ENCODE measurements at regions not wholly inside any gene's neighbourhood (a gene's known extent, or its start where the extent isn't known, plus 50 kb on each side); places are given as distances from the start of the nearest gene placed in this dataset.

DNA sequence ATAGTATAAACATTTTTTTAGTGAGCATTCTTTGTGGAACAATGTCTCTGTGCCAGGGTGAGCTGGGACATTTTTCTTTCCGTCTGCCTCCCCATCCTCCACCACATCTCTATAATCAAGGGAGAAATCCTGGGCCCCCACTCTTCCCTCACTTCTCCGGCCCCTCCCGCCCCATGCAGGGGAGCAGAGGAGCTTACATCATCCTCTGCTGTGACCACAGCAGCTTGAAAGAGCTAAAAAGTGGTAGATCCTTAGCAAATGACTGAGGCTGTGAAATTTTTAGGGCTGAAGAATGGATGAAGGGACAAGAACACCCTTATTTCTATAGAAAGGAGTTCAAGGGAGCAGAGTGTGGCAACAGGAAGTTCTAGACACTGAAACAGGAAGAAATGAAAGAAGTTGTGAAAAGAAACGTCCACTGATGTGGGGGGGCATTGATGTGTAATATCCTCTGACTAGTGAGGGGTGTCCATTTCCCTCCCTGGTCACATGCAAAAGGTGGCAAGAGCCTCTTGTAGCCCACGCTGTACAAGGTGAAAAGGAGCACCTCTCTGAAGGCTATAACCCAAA, 380.3 kb upstream of the JARID2 start:
- Histone ChIP-seq H3K4me1 (no peaks in the 10 kb centered on the region), H3K9me3 (ENCODE audit: control insufficient read depth, low read length) (no peaks in the 10 kb centered on the region), H3K79me2 (no peaks in the 10 kb centered on the region), H3K4me2 (ENCODE audit: low read length) (no peak overlapping the region), H2AFZ (no peak overlapping the region), H3K36me3 (ENCODE audit: control insufficient read depth, insufficient read depth, low read length) (no peaks in the 10 kb centered on the region), H3K27me3 (ENCODE audit: control insufficient read depth, insufficient read depth, low read length) (no peaks in the 10 kb centered on the region), H3K4me3 (ENCODE audit: low read depth, low read length) (no peak overlapping the region), H3K9ac (no peak overlapping the region), H3K27ac (no peak overlapping the region)
- TF ChIP-seq, protein P1, sequence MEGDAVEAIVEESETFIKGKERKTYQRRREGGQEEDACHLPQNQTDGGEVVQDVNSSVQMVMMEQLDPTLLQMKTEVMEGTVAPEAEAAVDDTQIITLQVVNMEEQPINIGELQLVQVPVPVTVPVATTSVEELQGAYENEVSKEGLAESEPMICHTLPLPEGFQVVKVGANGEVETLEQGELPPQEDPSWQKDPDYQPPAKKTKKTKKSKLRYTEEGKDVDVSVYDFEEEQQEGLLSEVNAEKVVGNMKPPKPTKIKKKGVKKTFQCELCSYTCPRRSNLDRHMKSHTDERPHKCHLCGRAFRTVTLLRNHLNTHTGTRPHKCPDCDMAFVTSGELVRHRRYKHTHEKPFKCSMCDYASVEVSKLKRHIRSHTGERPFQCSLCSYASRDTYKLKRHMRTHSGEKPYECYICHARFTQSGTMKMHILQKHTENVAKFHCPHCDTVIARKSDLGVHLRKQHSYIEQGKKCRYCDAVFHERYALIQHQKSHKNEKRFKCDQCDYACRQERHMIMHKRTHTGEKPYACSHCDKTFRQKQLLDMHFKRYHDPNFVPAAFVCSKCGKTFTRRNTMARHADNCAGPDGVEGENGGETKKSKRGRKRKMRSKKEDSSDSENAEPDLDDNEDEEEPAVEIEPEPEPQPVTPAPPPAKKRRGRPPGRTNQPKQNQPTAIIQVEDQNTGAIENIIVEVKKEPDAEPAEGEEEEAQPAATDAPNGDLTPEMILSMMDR (IDR thresholded peaks at IDR 0.05), result no peak

DNA sequence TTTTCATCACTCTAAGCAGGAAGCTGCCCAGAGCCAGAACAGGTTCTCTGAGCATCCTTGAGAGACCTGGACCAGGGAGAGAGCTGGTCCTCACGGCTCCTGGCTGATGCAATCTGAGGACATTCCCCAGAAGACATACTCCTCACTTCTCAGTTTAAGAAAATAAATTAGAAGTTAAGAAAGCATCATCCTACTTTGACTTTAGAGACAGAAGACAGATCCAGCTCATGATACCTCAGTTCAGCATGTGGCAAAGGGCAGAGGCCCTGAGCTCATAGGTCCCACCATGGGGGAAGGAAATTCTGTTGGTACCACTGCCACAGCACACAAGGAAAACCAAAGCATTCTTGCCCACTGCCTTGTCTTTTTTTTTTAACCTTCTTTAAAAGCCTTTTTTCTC, 378.1 kb upstream of the JARID2 start:
- Histone ChIP-seq H3K4me3 (ENCODE audit: low read depth, low read length) (no peak overlapping the region), H3K27me3 (ENCODE audit: control insufficient read depth, insufficient read depth, low read length) (no peaks in the 10 kb centered on the region), H3K9ac (no peak overlapping the region), H3K27ac (no peak overlapping the region), H3K4me1 (no peaks in the 10 kb centered on the region), H3K9me3 (ENCODE audit: control insufficient read depth, low read length) (no peaks in the 10 kb centered on the region), H3K4me2 (ENCODE audit: low read length) (no peak overlapping the region), H3K36me3 (ENCODE audit: control insufficient read depth, insufficient read depth, low read length) (no peaks in the 10 kb centered on the region), H3K79me2 (no peaks in the 10 kb centered on the region), H2AFZ (no peak overlapping the region)
- TF ChIP-seq, protein P1 (IDR thresholded peaks at IDR 0.05), result no peak

DNA sequence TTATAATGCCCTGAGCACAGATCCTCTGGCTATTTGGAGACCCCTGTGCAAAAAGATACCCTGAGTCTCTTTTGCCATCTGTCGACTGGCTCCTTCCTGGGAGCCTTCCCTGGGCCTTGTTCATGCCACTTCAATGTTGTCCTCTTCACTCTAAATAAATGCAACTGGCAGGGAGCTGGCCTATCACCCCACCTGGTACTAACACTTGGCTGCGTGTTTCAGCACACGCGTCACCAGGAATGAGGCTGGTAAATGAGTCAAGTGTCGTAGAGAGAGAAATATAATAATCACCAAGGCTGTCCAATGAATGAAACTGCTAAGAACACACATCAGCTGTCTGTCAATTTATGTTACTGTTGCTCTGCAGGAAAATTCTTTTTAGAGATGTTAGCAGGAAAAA, 374.6 kb upstream of the JARID2 start:
- no peaks in the 10 kb centered on the region for H3K36me3 ChIP-seq (ENCODE audit: control insufficient read depth, insufficient read depth, low read length)
- H3K9ac ChIP-seq, result no peak overlapping the region
- H3K4me2 ChIP-seq (ENCODE audit: low read length), result no peak overlapping the region
- no peak overlapping the region for H3K4me3 ChIP-seq (ENCODE audit: low read depth, low read length)
- no peaks in the 10 kb centered on the region for H3K9me3 ChIP-seq (ENCODE audit: control insufficient read depth, low read length)
- TF ChIP-seq, protein P1 (IDR thresholded peaks at IDR 0.05), result no peak
- H3K27ac ChIP-seq, result no peak overlapping the region
- H2AFZ ChIP-seq, result no peak overlapping the region
- H3K27me3 ChIP-seq (ENCODE audit: control insufficient read depth, insufficient read depth, low read length), result no peaks in the 10 kb centered on the region
- H3K4me1 ChIP-seq, result no peaks in the 10 kb centered on the region
- no peaks in the 10 kb centered on the region for H3K79me2 ChIP-seq

DNA sequence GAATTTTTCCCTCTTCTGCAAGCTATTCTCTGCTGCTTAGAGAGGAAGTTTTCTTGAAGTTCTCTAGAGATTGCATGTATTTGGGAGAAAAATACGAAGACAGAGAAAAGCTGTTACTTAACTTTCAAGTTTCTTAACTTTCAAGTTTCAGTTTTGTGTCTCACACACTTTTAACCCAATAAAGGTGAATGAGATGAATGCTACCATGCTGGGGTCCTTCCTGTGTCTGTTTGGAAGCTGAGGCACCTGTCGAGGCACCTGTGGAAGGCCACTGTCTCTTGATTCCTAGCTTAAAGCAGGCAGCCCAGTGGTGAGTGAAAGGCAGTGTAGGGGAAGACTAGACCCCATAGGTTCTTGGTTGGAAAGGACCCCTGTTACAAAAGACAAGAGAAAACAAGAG, 372.8 kb upstream of the JARID2 start:
- H3K4me2 ChIP-seq (ENCODE audit: low read length), result no peak overlapping the region
- TF ChIP-seq, protein P1 (IDR thresholded peaks at IDR 0.05), result no peak
- no peak overlapping the region for H3K4me3 ChIP-seq (ENCODE audit: low read depth, low read length)
- H3K4me1 ChIP-seq, result no peaks in the 10 kb centered on the region
- H3K27me3 ChIP-seq (ENCODE audit: control insufficient read depth, insufficient read depth, low read length), result no peaks in the 10 kb centered on the region
- H3K79me2 ChIP-seq, result no peaks in the 10 kb centered on the region
- no peaks in the 10 kb centered on the region for H3K9me3 ChIP-seq (ENCODE audit: control insufficient read depth, low read length)
- H3K27ac ChIP-seq, result no peak overlapping the region
- no peak overlapping the region for H2AFZ ChIP-seq
- no peaks in the 10 kb centered on the region for H3K36me3 ChIP-seq (ENCODE audit: control insufficient read depth, insufficient read depth, low read length)
- H3K9ac ChIP-seq, result no peak overlapping the region

DNA sequence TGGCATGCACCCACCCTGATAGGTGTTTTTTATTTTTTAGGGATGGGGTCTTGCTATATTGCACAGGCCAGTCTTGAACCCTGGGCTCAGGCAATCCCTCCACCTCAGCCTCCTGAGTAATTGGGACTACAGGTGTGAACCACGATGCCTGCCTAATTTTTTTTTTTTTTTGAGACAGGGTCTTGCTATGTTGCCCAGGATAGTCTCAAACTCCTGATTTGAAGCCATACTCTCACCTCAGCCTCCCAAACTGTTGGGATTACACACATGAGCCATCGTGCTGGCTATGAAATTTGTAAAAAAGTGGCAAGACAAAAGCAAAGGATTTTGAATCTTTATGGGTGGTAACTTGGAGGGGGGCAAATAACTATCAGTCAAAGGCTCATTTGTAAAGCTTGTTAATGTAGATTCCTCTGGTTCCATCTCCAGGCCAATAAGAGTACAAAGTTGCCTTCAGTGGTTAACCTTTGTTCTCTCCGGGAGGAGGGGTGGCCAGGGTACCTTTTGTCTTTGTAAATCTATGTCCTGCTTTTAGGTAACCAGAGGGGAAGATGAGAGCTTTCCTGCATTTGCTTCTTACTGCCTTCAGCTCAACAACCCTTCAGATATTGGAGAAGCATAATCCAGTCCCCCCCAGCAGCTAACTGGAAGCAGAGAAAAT, 372.0 kb upstream of the JARID2 start:
- Histone ChIP-seq H3K4me2 (ENCODE audit: low read length) (no peak overlapping the region), H3K9me3 (ENCODE audit: control insufficient read depth, low read length) (no peaks in the 10 kb centered on the region), H3K36me3 (ENCODE audit: control insufficient read depth, insufficient read depth, low read length) (no peaks in the 10 kb centered on the region), H3K4me3 (ENCODE audit: low read depth, low read length) (no peak overlapping the region), H3K27ac (no peak overlapping the region), H3K79me2 (no peaks in the 10 kb centered on the region), H3K4me1 (no peaks in the 10 kb centered on the region), H3K27me3 (ENCODE audit: control insufficient read depth, insufficient read depth, low read length) (no peaks in the 10 kb centered on the region), H2AFZ (no peak overlapping the region), H3K9ac (no peak overlapping the region)
- TF ChIP-seq, protein P1 (IDR thresholded peaks at IDR 0.05), result no peak

Data from parathyroid adenoma (tissue), 2 donors.